ENCODE measurements at regions not wholly inside any gene's neighbourhood (a gene's known extent, or its start where the extent isn't known, plus 50 kb on each side); places are given as distances from the start of the nearest gene placed in this dataset.

GRCh38 chr15:50815958-50816590, 50.6 kb upstream of the SPPL2A start:
- TF ChIP-seq CTCF (IDR thresholded peaks at IDR 0.05; ENCODE audit: poor library complexity) (no peak), EZH2phosphoT487 (IDR thresholded peaks at IDR 0.05; ENCODE audit: low read depth, severe bottlenecking, unreplicated experiment) (no peak)

Data from hepatocyte (in vitro differentiated cells).